Neural progenitor cell (in vitro differentiated cells): ENCODE measurements at regions not wholly inside any gene's neighbourhood (a gene's known extent, or its start where the extent isn't known, plus 50 kb on each side); places are given as distances from the start of the nearest gene placed in this dataset.
"Not testable (repeated sequence)": the region's sequence is repeated elsewhere in the genome, so short reads cannot be mapped to it uniquely, and the experiment has no call there.

ENCODE experiments used
- EZH2 ChIP-seq: fragments of 200-600 bp; sonication (generic); IDR thresholded peaks from 2 replicates; pipeline ENCODE4 v1.6.1; 2017; ENCODE audit warnings: antibody characterized with exemption, mild to moderate bottlenecking, moderate library complexity
- EZH2phosphoT487 ChIP-seq: fragments of 200-600 bp; sonication (generic); IDR thresholded peaks from 2 replicates; pipeline ENCODE4 v1.6.1; 2017; ENCODE audit warnings: antibody characterized with exemption
- TF ChIP-seq, protein P1 (sequence below): fragments of 200-600 bp; sonication (generic); IDR thresholded peaks from 2 replicates; pipeline ENCODE4 v1.5.1; 2017; ENCODE audit warnings: antibody characterized with exemption, mild to moderate bottlenecking

DNA sequence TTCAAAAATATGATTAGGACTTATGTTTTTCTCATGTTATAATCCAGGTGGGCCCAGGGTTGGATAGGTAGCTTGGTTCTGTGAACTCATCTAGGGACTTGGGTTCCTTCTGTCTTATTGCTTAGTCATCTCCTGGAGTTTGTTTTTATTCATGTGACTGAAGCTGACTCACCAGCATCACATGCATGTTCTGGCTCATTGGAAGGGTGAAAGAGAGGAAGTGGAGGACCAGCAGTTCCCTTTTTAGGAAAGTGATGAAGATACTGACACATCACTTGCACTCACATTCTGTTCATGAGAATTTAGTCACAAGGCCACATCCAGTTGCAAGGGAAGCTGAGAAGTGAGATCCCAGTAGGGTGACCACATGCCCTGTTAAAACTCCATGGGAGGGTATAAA lies 95.9 kb downstream of the NPIPB5 start:
- TF ChIP-seq, protein P1, sequence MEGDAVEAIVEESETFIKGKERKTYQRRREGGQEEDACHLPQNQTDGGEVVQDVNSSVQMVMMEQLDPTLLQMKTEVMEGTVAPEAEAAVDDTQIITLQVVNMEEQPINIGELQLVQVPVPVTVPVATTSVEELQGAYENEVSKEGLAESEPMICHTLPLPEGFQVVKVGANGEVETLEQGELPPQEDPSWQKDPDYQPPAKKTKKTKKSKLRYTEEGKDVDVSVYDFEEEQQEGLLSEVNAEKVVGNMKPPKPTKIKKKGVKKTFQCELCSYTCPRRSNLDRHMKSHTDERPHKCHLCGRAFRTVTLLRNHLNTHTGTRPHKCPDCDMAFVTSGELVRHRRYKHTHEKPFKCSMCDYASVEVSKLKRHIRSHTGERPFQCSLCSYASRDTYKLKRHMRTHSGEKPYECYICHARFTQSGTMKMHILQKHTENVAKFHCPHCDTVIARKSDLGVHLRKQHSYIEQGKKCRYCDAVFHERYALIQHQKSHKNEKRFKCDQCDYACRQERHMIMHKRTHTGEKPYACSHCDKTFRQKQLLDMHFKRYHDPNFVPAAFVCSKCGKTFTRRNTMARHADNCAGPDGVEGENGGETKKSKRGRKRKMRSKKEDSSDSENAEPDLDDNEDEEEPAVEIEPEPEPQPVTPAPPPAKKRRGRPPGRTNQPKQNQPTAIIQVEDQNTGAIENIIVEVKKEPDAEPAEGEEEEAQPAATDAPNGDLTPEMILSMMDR = not testable (repeated sequence)
- not testable (repeated sequence) for TF ChIP-seq EZH2phosphoT487, EZH2
